OCI-LY7 (cell line): ENCODE measurements at regions not wholly inside any gene's neighbourhood (a gene's known extent, or its start where the extent isn't known, plus 50 kb on each side); places are given as distances from the start of the nearest gene placed in this dataset.
A peak's percentile ranks its signal among the peaks of the same experiment; 100 is the strongest.

Experiments used
- BruUV-seq: library from RNA; stranded (reverse); fragments of 400-500 nt; replicated peaks from 2 replicates; lab custom pipeline; 2021; lab: Mats Ljungman, UMichigan
- CTCF ChIA-PET: fragments of 300-600 bp; sonication (Branson Sonifier 250); formaldehyde crosslinking; loops from one replicate; lab custom pipeline; 2022; ENCODE audit warnings: antibody characterized with exemption; ENCODE audit not compliant: unreplicated experiment; lab: Charles Lee
- POLR2A ChIA-PET: fragments of 300-600 bp; sonication (Branson Sonifier 250); formaldehyde crosslinking; loops from one replicate; lab custom pipeline; 2022; ENCODE audit warnings: antibody characterized with exemption; lab: Charles Lee
- DNase-seq: peaks from one replicate; pipeline ENCODE4 v3.0.0-alpha.2; 2015; ENCODE audit warnings: low spot score
- H2AFZ ChIP-seq: fragments of 200-600 bp; sonication (generic), shearing (Covaris generic); 2 replicates; pipeline ENCODE4 v1.6.1; 2014; ENCODE audit warnings: mild to moderate bottlenecking, antibody characterized with exemption, low read length, moderate library complexity
- H3K27ac ChIP-seq: fragments of 200-600 bp; sonication (generic); 2 replicates; pipeline ENCODE4 v1.5.1; 2014; ENCODE audit warnings: mixed run types, low read depth, mild to moderate bottlenecking, moderate library complexity, low read length, inconsistent platforms; ENCODE audit not compliant: poor library complexity, severe bottlenecking
- H3K36me3 ChIP-seq: fragments of 200-600 bp; sonication (generic); 2 replicates; pipeline ENCODE4 v1.6.1; 2014; ENCODE audit warnings: mild to moderate bottlenecking, antibody characterized with exemption, low read length, moderate library complexity, mixed read lengths; ENCODE audit not compliant: insufficient read depth
- H3K4me1 ChIP-seq: fragments of 200-600 bp; sonication (generic); 2 replicates; pipeline ENCODE4 v1.5.1; 2014; ENCODE audit warnings: mild to moderate bottlenecking, low read length; ENCODE audit not compliant: insufficient read depth, poor library complexity, severe bottlenecking
- H3K4me2 ChIP-seq: fragments of 200-600 bp; sonication (generic); 2 replicates; pipeline ENCODE4 v1.6.1; 2014; ENCODE audit warnings: mild to moderate bottlenecking, low read length
- H3K4me3 ChIP-seq: fragments of 200-600 bp; sonication (generic); 2 replicates; pipeline ENCODE4 v1.5.1; 2014; ENCODE audit warnings: mild to moderate bottlenecking, low read depth, low read length; ENCODE audit not compliant: poor library complexity, severe bottlenecking
- H3K79me2 ChIP-seq: fragments of 200-600 bp; sonication (generic); 2 replicates; pipeline ENCODE4 v1.6.1; 2016; ENCODE audit warnings: low read depth, mild to moderate bottlenecking, low read length, moderate library complexity, mixed read lengths; ENCODE audit not compliant: insufficient read depth
- H3K9me2 ChIP-seq: fragments of 200-600 bp; sonication (generic); 2 replicates; pipeline ENCODE4 v1.6.1; 2016; ENCODE audit warnings: mild to moderate bottlenecking, low read length, mixed read lengths; ENCODE audit not compliant: insufficient read depth
- H3K9me3 ChIP-seq: fragments of 200-600 bp; sonication (generic); 2 replicates; pipeline ENCODE4 v1.6.1; 2014; ENCODE audit warnings: mild to moderate bottlenecking, mixed run types, low read length, mixed read lengths
- H4K20me1 ChIP-seq: fragments of 200-600 bp; sonication (generic); 2 replicates; pipeline ENCODE4 v1.6.1; 2014; ENCODE audit warnings: mild to moderate bottlenecking, antibody characterized with exemption, low read length, moderate library complexity, mixed read lengths; ENCODE audit not compliant: insufficient read depth
- CTCF ChIP-seq: fragments of 200-600 bp; sonication (generic); conservative IDR thresholded peaks from 2 replicates; pipeline ENCODE4 v1.5.1; 2014; ENCODE audit warnings: mild to moderate bottlenecking, antibody characterized with exemption, low read length, moderate library complexity, mixed read lengths
- EZH2phosphoT487 ChIP-seq: fragments of 200-600 bp; sonication (generic); IDR thresholded peaks from 2 replicates; pipeline ENCODE4 v1.6.1; 2018; ENCODE audit warnings: low read depth, borderline replicate concordance, mild to moderate bottlenecking, mixed run types, antibody characterized with exemption, low read length, moderate library complexity, mixed read lengths
- intact Hi-C: fragments of 100-400 bp; cut with micrococcal nuclease; formaldehyde crosslinking; loops from one replicate; pipeline ENCODE4 v1.10.0; 2022; ENCODE audit not compliant: unreplicated experiment

GRCh38 chr19:28563964-28564921 is 648.7 kb downstream of the UQCRFS1 start:
- no peak for DNase-seq
- Histone ChIP-seq H3K4me3 (no peak overlapping the region), H3K4me1 (no peaks in the 10 kb centered on the region), H3K27ac (no peak overlapping the region), H2AFZ (no peak overlapping the region), H4K20me1 (no peaks in the 10 kb centered on the region), H3K4me2 (no peak overlapping the region), H3K9me3 (no peaks in the 10 kb centered on the region), H3K79me2 (no peaks in the 10 kb centered on the region), H3K36me3 (no peaks in the 10 kb centered on the region), H3K9me2 (peaks cover 3% of the 10 kb centered on the region; the same call in 1 of the 2 replicates)
- BruUV-seq = no TSS peak
- no peak for TF ChIP-seq EZH2phosphoT487
- no peak for TF ChIP-seq CTCF
- intact Hi-C loops = no loop called here
- POLR2A ChIA-PET = no interaction called here
- CTCF ChIA-PET = no interaction called here

- no peak overlapping the region for H3K4me2 ChIP-seq
- no TSS peak for BruUV-seq
- TF ChIP-seq CTCF (0 out of 2 replicates have a peak, but pooled peaks have one; percentile 31), EZH2phosphoT487 (no peak)
- no peak overlapping the region for H2AFZ ChIP-seq
- DNase-seq = no peak
- ChIA-PET POLR2A (no interaction called here), CTCF (no interaction called here)
- no peaks in the 10 kb centered on the region for H3K79me2 ChIP-seq
- no peak overlapping the region for H3K4me3 ChIP-seq
- intact Hi-C loops = no loop called here
- no peaks in the 10 kb centered on the region for H3K36me3 ChIP-seq
- peaks cover 3% of the 10 kb centered on the region; the same call in 1 of the 2 replicates for H3K9me2 ChIP-seq
- H3K27ac ChIP-seq = no peak overlapping the region
- H3K4me1 ChIP-seq = no peaks in the 10 kb centered on the region
- H4K20me1 ChIP-seq = no peaks in the 10 kb centered on the region
- no peaks in the 10 kb centered on the region for H3K9me3 ChIP-seq
Observed at GRCh38 chr19:28560786-28561185, 652.2 kb downstream of the UQCRFS1 start.

GRCh38 chr19:28558783-28559182 is 654.2 kb downstream of the UQCRFS1 start:
- Histone ChIP-seq H3K4me2 (no peak overlapping the region), H3K4me3 (no peak overlapping the region), H3K9me3 (no peaks in the 10 kb centered on the region), H4K20me1 (no peaks in the 10 kb centered on the region), H3K9me2 (peaks cover 3% of the 10 kb centered on the region; the same call in 1 of the 2 replicates), H2AFZ (no peak overlapping the region), H3K36me3 (no peaks in the 10 kb centered on the region), H3K79me2 (no peaks in the 10 kb centered on the region), H3K27ac (no peak overlapping the region), H3K4me1 (no peaks in the 10 kb centered on the region)
- ChIA-PET POLR2A (interaction anchor here (0.9 kb wide), 1 partner anchor 19 kb away, joined by 3 read pairs; no protein-coding TSS in a partner anchor), CTCF (no interaction called here)
- BruUV-seq = no TSS peak
- intact Hi-C loops = no loop called here
- DNase-seq = no peak
- TF ChIP-seq CTCF (no peak), EZH2phosphoT487 (no peak)
